SU-DHL-6 (cell line): ENCODE measurements at regions not wholly inside any gene's neighbourhood (a gene's known extent, or its start where the extent isn't known, plus 50 kb on each side); places are given as distances from the start of the nearest gene placed in this dataset.

Source experiments
- H2AFZ ChIP-seq: fragments of 200-600 bp; sonication (generic); 2 replicates; pipeline ENCODE4 v1.6.1; 2014; ENCODE audit warnings: low read depth, mild to moderate bottlenecking, moderate library complexity, mixed read lengths, antibody characterized with exemption, low read length; ENCODE audit not compliant: severe bottlenecking
- H3F3A ChIP-seq: fragments of 200-600 bp; shearing (Covaris generic); 2 replicates; pipeline ENCODE4 v1.6.0; 2016; ENCODE audit warnings: antibody characterized with exemption, mild to moderate bottlenecking; ENCODE audit not compliant: insufficient read depth
- H3K27ac ChIP-seq: fragments of 200-600 bp; sonication (generic); 2 replicates; pipeline ENCODE4 v1.5.1; 2016; ENCODE audit warnings: low read depth, mild to moderate bottlenecking, low read length, moderate library complexity, mixed read lengths
- H3K27me3 ChIP-seq: fragments of 200-600 bp; sonication (generic), shearing (Covaris generic); 2 replicates; pipeline ENCODE4 v1.6.0; 2014; ENCODE audit warnings: mild to moderate bottlenecking, low read length
- H3K36me3 ChIP-seq: fragments of 200-600 bp; sonication (generic); 2 replicates; pipeline ENCODE4 v1.6.1; 2014; ENCODE audit warnings: mild to moderate bottlenecking, low read length, mixed read lengths
- H3K4me2 ChIP-seq: fragments of 300-600, 200-600 bp; shearing (Covaris generic), sonication (generic); 2 replicates; pipeline ENCODE4 v1.6.0; 2014; ENCODE audit warnings: low read length, low read depth, mild to moderate bottlenecking; ENCODE audit not compliant: poor library complexity, severe bottlenecking
- H3K4me3 ChIP-seq: fragments of 200-600 bp; sonication (generic); 2 replicates; pipeline ENCODE4 v1.5.1; 2014; ENCODE audit warnings: antibody characterized with exemption, low read length, mild to moderate bottlenecking, mixed read lengths; ENCODE audit not compliant: insufficient read depth, poor library complexity, severe bottlenecking
- H3K79me2 ChIP-seq: fragments of 200-600 bp; sonication (generic); 2 replicates; pipeline ENCODE4 v1.6.1; 2014; ENCODE audit warnings: mild to moderate bottlenecking, low read length, moderate library complexity; ENCODE audit not compliant: insufficient read depth
- H3K9ac ChIP-seq: fragments of 200-600 bp; sonication (generic); 2 replicates; pipeline ENCODE4 v1.7.0; 2014; ENCODE audit warnings: mild to moderate bottlenecking, low read length
- H3K9me2 ChIP-seq: fragments of 200-600 bp; sonication (generic); replicated peaks from 2 replicates; pipeline ENCODE4 v1.6.1; 2014; ENCODE audit warnings: low read length; ENCODE audit not compliant: insufficient read depth
- H3K9me3 ChIP-seq: fragments of 200-600 bp; sonication (generic); 2 replicates; pipeline ENCODE4 v1.6.1; 2014; ENCODE audit warnings: low read length, mixed read lengths; ENCODE audit not compliant: insufficient read depth
- H4K20me1 ChIP-seq: fragments of 200-600 bp; sonication (generic); 2 replicates; pipeline ENCODE4 v1.6.1; 2014; ENCODE audit warnings: low read depth, mild to moderate bottlenecking, antibody characterized with exemption, low read length, moderate library complexity, mixed read lengths
- EZH2phosphoT487 ChIP-seq: fragments of 200-600 bp; sonication (generic), shearing (Covaris generic); conservative IDR thresholded peaks from 2 replicates; pipeline ENCODE4 v1.6.1; 2018; ENCODE audit warnings: mild to moderate bottlenecking, antibody characterized with exemption, low read length, moderate library complexity, mixed read lengths
- TF ChIP-seq, protein P1 (sequence below): fragments of 200-600 bp; sonication (generic); IDR thresholded peaks from one replicate; pipeline ENCODE4 v1.5.1; 2017; ENCODE audit warnings: antibody characterized with exemption, mild to moderate bottlenecking, low read length, moderate library complexity; ENCODE audit not compliant: insufficient read depth, poor library complexity, severe bottlenecking

DNA sequence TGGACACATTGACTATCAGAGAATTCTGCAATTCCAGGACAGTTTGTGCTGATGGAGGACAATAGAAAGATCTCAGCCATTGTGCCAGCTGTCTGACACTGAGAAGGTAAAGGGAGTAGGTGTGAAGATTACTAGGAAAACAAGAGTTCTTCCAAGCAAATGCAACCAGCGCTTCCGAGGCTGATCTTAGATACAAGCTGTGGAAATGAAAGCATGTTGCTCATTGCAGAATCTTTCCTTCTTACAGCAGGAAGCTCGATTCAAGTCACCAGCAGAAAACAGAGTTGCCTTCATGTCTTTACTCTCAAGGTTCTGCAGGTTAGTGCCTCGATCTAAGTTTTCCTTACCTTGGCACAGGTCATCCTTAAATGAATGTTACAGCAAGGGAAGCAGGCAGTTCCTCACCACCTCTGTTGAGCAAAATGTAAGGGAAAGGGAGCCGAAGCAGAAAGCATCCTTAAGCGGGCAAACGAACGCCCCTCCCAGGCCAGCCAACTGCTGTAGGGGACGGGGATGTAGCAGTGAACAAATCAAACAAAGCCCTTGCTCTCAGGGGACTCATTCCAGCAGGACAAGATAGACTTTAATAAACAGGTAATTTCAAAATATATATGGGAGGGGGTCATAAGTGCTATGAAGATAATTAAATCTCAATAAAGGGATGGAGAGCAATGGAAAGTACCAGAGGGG lies 54.3 kb downstream of the MARCHF4 start:
- H3K9ac ChIP-seq, result no peak overlapping the region
- no peak overlapping the region for H2AFZ ChIP-seq
- H3F3A ChIP-seq, result no peaks in the 10 kb centered on the region
- H3K4me2 ChIP-seq, result no peak overlapping the region
- H3K9me2 ChIP-seq, result no peaks in the 10 kb centered on the region
- no peak overlapping the region for H3K27ac ChIP-seq
- H3K9me3 ChIP-seq, result no peaks in the 10 kb centered on the region
- no peak for TF ChIP-seq EZH2phosphoT487
- TF ChIP-seq, protein P1, sequence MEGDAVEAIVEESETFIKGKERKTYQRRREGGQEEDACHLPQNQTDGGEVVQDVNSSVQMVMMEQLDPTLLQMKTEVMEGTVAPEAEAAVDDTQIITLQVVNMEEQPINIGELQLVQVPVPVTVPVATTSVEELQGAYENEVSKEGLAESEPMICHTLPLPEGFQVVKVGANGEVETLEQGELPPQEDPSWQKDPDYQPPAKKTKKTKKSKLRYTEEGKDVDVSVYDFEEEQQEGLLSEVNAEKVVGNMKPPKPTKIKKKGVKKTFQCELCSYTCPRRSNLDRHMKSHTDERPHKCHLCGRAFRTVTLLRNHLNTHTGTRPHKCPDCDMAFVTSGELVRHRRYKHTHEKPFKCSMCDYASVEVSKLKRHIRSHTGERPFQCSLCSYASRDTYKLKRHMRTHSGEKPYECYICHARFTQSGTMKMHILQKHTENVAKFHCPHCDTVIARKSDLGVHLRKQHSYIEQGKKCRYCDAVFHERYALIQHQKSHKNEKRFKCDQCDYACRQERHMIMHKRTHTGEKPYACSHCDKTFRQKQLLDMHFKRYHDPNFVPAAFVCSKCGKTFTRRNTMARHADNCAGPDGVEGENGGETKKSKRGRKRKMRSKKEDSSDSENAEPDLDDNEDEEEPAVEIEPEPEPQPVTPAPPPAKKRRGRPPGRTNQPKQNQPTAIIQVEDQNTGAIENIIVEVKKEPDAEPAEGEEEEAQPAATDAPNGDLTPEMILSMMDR, result no peak
- H3K36me3 ChIP-seq, result no peaks in the 10 kb centered on the region
- H4K20me1 ChIP-seq, result no peaks in the 10 kb centered on the region
- H3K4me3 ChIP-seq, result no peak overlapping the region
- H3K27me3 ChIP-seq, result no peaks in the 10 kb centered on the region
- H3K79me2 ChIP-seq, result no peaks in the 10 kb centered on the region

- Histone ChIP-seq H3K79me2 (no peaks in the 10 kb centered on the region), H3K9me2 (no peaks in the 10 kb centered on the region), H3K9ac (no peak overlapping the region), H3K27ac (no peak overlapping the region), H2AFZ (no peak overlapping the region), H3K9me3 (no peaks in the 10 kb centered on the region), H3K4me2 (no peak overlapping the region), H3K4me3 (no peak overlapping the region), H3K27me3 (no peaks in the 10 kb centered on the region), H3K36me3 (no peaks in the 10 kb centered on the region), H3F3A (no peaks in the 10 kb centered on the region), H4K20me1 (no peaks in the 10 kb centered on the region)
- TF ChIP-seq, protein P1, result no peak
These were observed 55.5 kb downstream of the MARCHF4 start for GRCh38 chr2:216316743-216317142.

DNA sequence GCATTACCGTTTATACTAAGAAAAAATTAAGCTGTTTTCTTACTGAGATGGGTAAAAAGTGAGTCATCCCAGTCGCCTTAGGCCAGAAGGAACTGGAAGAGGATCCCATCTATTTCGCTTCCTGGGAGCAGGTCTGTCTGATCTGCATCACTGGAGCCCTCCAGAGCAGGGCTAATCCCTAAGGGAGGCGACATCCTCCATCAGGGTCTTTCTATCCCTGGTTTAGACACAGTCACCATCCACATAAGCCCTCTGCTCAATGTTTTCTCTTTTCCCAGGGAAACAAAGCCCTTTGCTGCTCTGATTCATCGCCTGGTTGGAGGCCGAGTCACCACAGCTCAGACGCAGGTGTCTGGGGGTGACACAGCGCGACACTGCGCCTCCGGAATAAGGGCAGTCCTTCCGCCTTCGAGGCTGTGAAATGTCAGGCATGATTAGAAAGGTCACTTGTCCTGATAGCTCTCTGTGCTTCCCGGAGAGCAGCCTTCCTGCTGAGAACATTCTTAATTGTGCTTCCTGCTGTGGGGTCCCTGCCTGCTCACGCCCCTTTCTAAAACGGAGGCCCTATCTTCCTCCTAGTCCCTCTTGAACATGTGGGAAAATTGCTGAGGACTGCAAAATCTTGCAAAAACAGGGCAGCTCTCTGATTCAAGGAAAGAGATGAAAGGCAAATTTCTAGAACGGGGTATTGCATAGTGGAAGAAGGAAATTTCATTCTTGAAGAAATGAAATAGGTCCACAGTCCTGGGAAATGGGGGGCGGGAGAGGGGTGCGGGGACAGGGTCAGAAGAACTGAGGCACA lies 56.3 kb downstream of the MARCHF4 start:
- TF ChIP-seq EZH2phosphoT487, result no peak
- TF ChIP-seq, protein P1, result no peak
- Histone ChIP-seq H3F3A (no peaks in the 10 kb centered on the region), H3K27ac (no peak overlapping the region), H3K9me2 (no peaks in the 10 kb centered on the region), H3K36me3 (no peaks in the 10 kb centered on the region), H3K79me2 (no peaks in the 10 kb centered on the region), H3K27me3 (no peaks in the 10 kb centered on the region), H3K9ac (no peak overlapping the region), H2AFZ (no peak overlapping the region), H3K4me2 (no peak overlapping the region), H3K9me3 (no peaks in the 10 kb centered on the region), H4K20me1 (no peaks in the 10 kb centered on the region), H3K4me3 (no peak overlapping the region)
